Gastrocnemius medialis (tissue), 4 donors: ENCODE measurements at regions not wholly inside any gene's neighbourhood (a gene's known extent, or its start where the extent isn't known, plus 50 kb on each side); places are given as distances from the start of the nearest gene placed in this dataset.

ENCODE experiments used
- ATAC-seq, 2 donors: fragments of 150-250 bp; one replicate each; pipeline ENCODE4 v1.9.1; 2016
- DNase-seq, 2 donors: peaks; one replicate each; pipeline ENCODE4 v3.0.0-alpha.2; 2019
- H3K27ac ChIP-seq, 4 donors: fragments of 200-600 bp; sonication (generic); 1 replicate in 1 of 4; 2 replicates in 3 of 4; pipeline ENCODE4 v1.5.1; 2016 to 2018; ENCODE audit warnings: mild to moderate bottlenecking in 2 of 4, moderate library complexity in 1 of 4
- H3K27me3 ChIP-seq, 3 donors: fragments of 200-600 bp; sonication (generic) in 2 of 3; 1 replicate in 1 of 3; 2 replicates in 2 of 3; pipeline versions ENCODE4 v1.5.1 to v1.6.0; 2016 to 2019; ENCODE audit warnings: mild to moderate bottlenecking in 1 of 3, moderate library complexity in 1 of 3
- H3K36me3 ChIP-seq, 2 donors: fragments of 200-600 bp; sonication (generic) in 1 of 2; one replicate each; pipeline ENCODE4 v1.5.1; 2017 to 2018
- H3K4me1 ChIP-seq, 2 donors: fragments of 200-600 bp; sonication (generic) in 1 of 2; one replicate each; pipeline ENCODE4 v1.5.1; 2016 to 2017; ENCODE audit warnings: mild to moderate bottlenecking in 2 of 2
- H3K4me3 ChIP-seq, 4 donors: fragments of 200-600 bp; sonication (generic) in 3 of 4; 1 replicate in 1 of 4; 2 replicates in 3 of 4; pipeline ENCODE4 v1.5.1; 2016 to 2019; ENCODE audit warnings: mild to moderate bottlenecking in 2 of 4
- H3K9me3 ChIP-seq, 3 donors: fragments of 200-600 bp; sonication (generic) in 2 of 3; 1 replicate in 1 of 3; 2 replicates in 2 of 3; pipeline ENCODE4 v1.5.1; 2016 to 2019
- CTCF ChIP-seq, 5 experiments: fragments of 450-650 bp in 3 of 5; fragments of 200-600 bp in 2 of 5; sonication (generic) in 2 of 5; IDR thresholded peaks in 4 of 5; conservative IDR thresholded peaks in 1 of 5; 1 replicate in 4 of 5; 2 replicates in 1 of 5; pipeline ENCODE4 v1.5.1; 2016 to 2019; ENCODE audit warnings: antibody characterized with exemption in 5 of 5, mild to moderate bottlenecking in 3 of 5, moderate library complexity in 3 of 5
- POLR2A ChIP-seq, 2 donors: fragments of 450-650 bp; IDR thresholded peaks; one replicate each; pipeline ENCODE4 v1.6.1; 2017; ENCODE audit warnings: antibody characterized with exemption in 2 of 2, mild to moderate bottlenecking in 2 of 2, moderate library complexity in 2 of 2
- in situ Hi-C, 4 donors: fragments of 200-750 bp; cut with MboI; loops; one replicate each; pipeline versions ENCODE4 v1.15.0 to v1.8.0; 2017; ENCODE audit warnings: low sequenced_read_pairs in 4 of 4
- intact Hi-C: fragments of 100-400 bp; cut with DNase I; formaldehyde crosslinking; loops from one replicate; pipeline ENCODE4 v1.15.1; 2023; ENCODE audit warnings: low total_unique reads

- intact Hi-C loops, result no loop called here
- no peak for DNase-seq
- TF ChIP-seq POLR2A (IDR thresholded peaks at IDR 0.05), result no peak
- no peak for TF ChIP-seq CTCF (IDR thresholded peaks at IDR 0.05 in 4 of 5, conservative IDR thresholded peaks at IDR 0.05 in 1 of 5)
- no peaks in the 10 kb centered on the region for H3K36me3 ChIP-seq
- H3K27me3 ChIP-seq, result no peaks in the 10 kb centered on the region
- no peaks in the 10 kb centered on the region for H3K9me3 ChIP-seq
- H3K4me1 ChIP-seq, result peaks cover 12 to 22% of the 10 kb centered on the region in 2 donors
- no peak overlapping the region for H3K27ac ChIP-seq
- in situ Hi-C loops, result no loop called here
- no peak overlapping the region for H3K4me3 ChIP-seq
- ATAC-seq, result no peak
These were observed 200.5 kb downstream of the TOMM20 start for GRCh38 chr1:234927971-234928640.

DNA sequence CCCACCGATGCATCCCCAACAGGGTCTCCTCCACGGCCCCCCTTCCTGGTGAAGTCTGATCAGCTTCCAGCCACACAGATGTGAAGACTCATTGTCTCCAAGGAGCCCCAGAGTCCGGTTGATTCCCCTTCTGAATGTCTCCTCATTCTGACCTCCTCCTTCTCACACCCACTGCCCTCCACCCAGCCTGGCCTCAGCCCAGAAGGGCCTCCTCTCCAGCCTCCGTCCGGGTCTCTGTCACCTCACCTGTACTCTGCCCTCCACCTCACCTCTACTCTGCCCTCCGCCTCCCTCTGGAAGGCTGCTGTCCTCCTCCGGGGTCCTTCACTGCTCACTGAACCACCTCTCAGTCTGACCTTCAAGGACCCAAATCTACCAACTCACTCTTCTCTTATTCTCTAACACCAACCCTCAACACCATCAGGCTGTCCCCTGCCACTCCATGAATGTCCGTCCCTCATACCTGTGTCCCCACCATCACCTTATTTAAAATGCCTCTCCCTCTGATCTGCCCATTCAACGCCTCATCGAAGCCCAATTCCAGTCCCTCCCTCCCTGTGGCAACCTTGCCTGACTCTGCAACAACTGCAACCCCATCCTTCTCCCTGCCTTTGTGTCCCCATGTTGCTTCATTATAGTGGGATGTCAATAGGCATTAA lies 201.2 kb downstream of the TOMM20 start:
- Histone ChIP-seq H3K27ac (peak overlapping the region in 1 of 4 donors; percentile 63), H3K27me3 (no peaks in the 10 kb centered on the region), H3K9me3 (no peaks in the 10 kb centered on the region), H3K36me3 (no peaks in the 10 kb centered on the region), H3K4me3 (peak overlapping the region in 1 of 4 donors; percentile 17), H3K4me1 (peaks cover 8 to 17% of the 10 kb centered on the region in 2 donors)
- no peak for DNase-seq
- intact Hi-C loops (no loop called here), in situ Hi-C loops (no loop called here)
- no peak for ATAC-seq
- no peak for TF ChIP-seq POLR2A (IDR thresholded peaks at IDR 0.05)
- no peak for TF ChIP-seq CTCF (IDR thresholded peaks at IDR 0.05 in 4 of 5, conservative IDR thresholded peaks at IDR 0.05 in 1 of 5)

DNA sequence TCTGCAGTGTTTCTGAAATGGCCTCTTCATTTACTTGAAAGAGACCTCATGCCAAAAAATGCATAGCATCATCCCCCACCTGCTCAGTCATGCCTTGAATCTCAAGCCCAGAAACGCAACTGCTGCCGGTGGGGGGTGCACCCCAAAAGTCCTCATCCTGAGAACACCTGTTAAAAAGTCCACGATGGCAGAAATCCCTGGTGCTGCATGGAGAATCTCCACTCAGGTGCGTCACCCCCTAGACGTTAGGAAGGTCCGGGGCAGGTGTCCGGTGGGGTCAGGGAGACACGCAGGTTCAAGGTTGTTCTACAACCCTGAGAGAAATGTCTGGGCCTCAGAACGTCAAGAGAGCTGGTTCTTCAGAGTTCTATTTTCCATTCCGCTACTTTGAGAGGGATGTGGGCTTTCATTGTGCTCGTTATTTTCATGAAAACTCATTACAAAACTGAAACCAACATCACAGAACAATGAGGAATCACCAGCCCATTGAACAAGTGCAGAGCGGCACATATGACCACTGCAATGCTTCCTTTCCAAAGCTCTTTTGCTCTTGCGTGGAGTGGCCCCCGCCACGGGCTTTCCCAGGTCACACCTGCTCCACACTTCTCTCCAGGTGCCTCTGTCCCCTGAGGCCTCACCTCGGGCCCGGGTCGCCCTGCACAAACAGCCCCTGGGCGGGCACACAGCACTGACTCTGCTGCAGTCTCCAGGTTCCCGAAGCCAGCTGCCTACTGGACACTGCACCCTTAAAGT lies 201.9 kb downstream of the TOMM20 start:
- Histone ChIP-seq H3K4me1 (peaks cover 11 to 17% of the 10 kb centered on the region in 2 donors), H3K9me3 (no peaks in the 10 kb centered on the region), H3K36me3 (no peaks in the 10 kb centered on the region), H3K27me3 (no peaks in the 10 kb centered on the region), H3K27ac (peak overlapping the region in 2 of 4 donors; percentile 51 to 63), H3K4me3 (peak overlapping the region in 1 of 4 donors; percentile 17)
- no peak for TF ChIP-seq CTCF (IDR thresholded peaks at IDR 0.05 in 4 of 5, conservative IDR thresholded peaks at IDR 0.05 in 1 of 5)
- no peak for TF ChIP-seq POLR2A (IDR thresholded peaks at IDR 0.05)
- no peak for DNase-seq
- no peak for ATAC-seq
- intact Hi-C loops (no loop called here), in situ Hi-C loops (no loop called here)

- no peak for ATAC-seq
These were observed 202.4 kb downstream of the TOMM20 start for GRCh38 chr1:234926264-234926558.

More at GRCh38 chr1:234926264-234926558, 202.4 kb downstream of the TOMM20 start:
- intact Hi-C loops (no loop called here), in situ Hi-C loops (no loop called here)
- Histone ChIP-seq H3K4me3 (no peak overlapping the region), H3K27me3 (no peaks in the 10 kb centered on the region), H3K27ac (peak overlapping the region; percentile 15 to 63 (median 50)), H3K36me3 (no peaks in the 10 kb centered on the region), H3K4me1 (peaks cover 16 to 22% of the 10 kb centered on the region in 2 donors), H3K9me3 (no peaks in the 10 kb centered on the region)
- no peak for DNase-seq
- TF ChIP-seq CTCF (IDR thresholded peaks at IDR 0.05 in 4 of 5, conservative IDR thresholded peaks at IDR 0.05 in 1 of 5) (no peak), POLR2A (IDR thresholded peaks at IDR 0.05) (no peak)
